Kidney glomerular epithelial cell (primary cell): ENCODE measurements at regions not wholly inside any gene's neighbourhood (a gene's known extent, or its start where the extent isn't known, plus 50 kb on each side); places are given as distances from the start of the nearest gene placed in this dataset.

Experiments used
- DNase-seq: peaks from one replicate; lab custom pipeline; 2025; lab: John Stamatoyannopoulos, UW

GRCh38 chr22:49078076-49078710, 749.5 kb downstream of the BRD1 start:
- DNase-seq: no peak

- no peak for DNase-seq
These were observed 750.1 kb downstream of the BRD1 start for GRCh38 chr22:49077586-49077985.

- no peak for DNase-seq
These were observed 750.7 kb downstream of the BRD1 start for GRCh38 chr22:49077036-49077393.

- no peak for DNase-seq
These were observed 751.2 kb downstream of the BRD1 start for GRCh38 chr22:49076300-49077035.

- no peak for DNase-seq
These were observed 752.5 kb downstream of the BRD1 start for GRCh38 chr22:49075150-49075549.

- no peak for DNase-seq
These were observed 753.7 kb downstream of the BRD1 start for GRCh38 chr22:49073873-49074417.

GRCh38 chr22:49072996-49073645, 754.6 kb downstream of the BRD1 start:
- no peak for DNase-seq

- no peak for DNase-seq
These were observed 757.2 kb downstream of the BRD1 start for GRCh38 chr22:49070501-49070900.

- no peak for DNase-seq
These were observed 758.7 kb downstream of the BRD1 start for GRCh38 chr22:49068861-49069500.

- DNase-seq: no peak
These were observed 760.2 kb downstream of the BRD1 start for GRCh38 chr22:49067504-49067903.

GRCh38 chr22:49066619-49067018, 761.1 kb downstream of the BRD1 start:
- DNase-seq: no peak

GRCh38 chr22:49064836-49065235, 762.8 kb downstream of the BRD1 start:
- no peak for DNase-seq

- DNase-seq: no peak
These were observed 764.2 kb downstream of the BRD1 start for GRCh38 chr22:49063545-49063890.

- no peak for DNase-seq
These were observed 764.7 kb downstream of the BRD1 start for GRCh38 chr22:49062802-49063544.

- DNase-seq: no peak
These were observed 765.4 kb downstream of the BRD1 start for GRCh38 chr22:49062155-49062801.

GRCh38 chr22:49057910-49058309, 769.8 kb downstream of the BRD1 start:
- no peak for DNase-seq

GRCh38 chr22:49056301-49056700, 771.4 kb downstream of the BRD1 start:
- DNase-seq: no peak

GRCh38 chr22:49055406-49055805, 772.3 kb downstream of the BRD1 start:
- DNase-seq: no peak

GRCh38 chr22:49053578-49053977, 774.1 kb downstream of the BRD1 start:
- DNase-seq: no peak

- DNase-seq: no peak
These were observed 775.1 kb downstream of the BRD1 start for GRCh38 chr22:49052560-49052959.

- no peak for DNase-seq
These were observed 775.6 kb downstream of the BRD1 start for GRCh38 chr22:49052023-49052538.
